ENCODE measurements at regions not wholly inside any gene's neighbourhood (a gene's known extent, or its start where the extent isn't known, plus 50 kb on each side); places are given as distances from the start of the nearest gene placed in this dataset.

DNA sequence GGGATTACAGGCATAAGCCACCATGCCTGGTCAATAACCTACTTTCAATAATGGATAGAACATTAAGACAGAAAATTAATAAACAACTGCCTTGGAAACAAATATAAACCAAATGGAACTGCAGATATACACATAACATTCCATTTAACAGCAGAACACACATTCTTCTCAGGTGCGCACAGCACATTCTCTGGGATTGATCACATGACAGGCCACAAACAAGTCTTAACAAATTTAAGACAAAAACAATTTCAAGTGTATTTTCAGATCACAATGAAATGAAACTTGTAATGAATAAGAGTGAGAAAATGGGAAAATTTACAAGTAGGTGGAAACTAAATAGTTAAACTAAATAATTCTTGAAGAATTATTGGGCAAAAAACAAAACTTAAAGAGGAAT, 167.9 kb downstream of the TBX18 start:
- TF ChIP-seq POLR2A (IDR thresholded peaks at IDR 0.05; ENCODE audit: low read length) (no peak), GATA1 (IDR thresholded peaks at IDR 0.05; ENCODE audit: low read depth, low read length) (no peak)

Data from erythroblast (primary cell).